Endothelial cell of umbilical vein (primary cell): ENCODE measurements at regions not wholly inside any gene's neighbourhood (a gene's known extent, or its start where the extent isn't known, plus 50 kb on each side); places are given as distances from the start of the nearest gene placed in this dataset.

Experiments used
- CTCF ChIP-seq, 2 donors: IDR thresholded peaks; 1 replicate in 1 of 2; 2 replicates in 1 of 2; pipeline ENCODE4 v1.5.1; 2011; ENCODE audit warnings: low read length in 2 of 2, mild to moderate bottlenecking in 2 of 2, moderate library complexity in 2 of 2, control low read depth in 1 of 2, inconsistent platforms in 1 of 2, low read depth in 1 of 2; ENCODE audit not compliant: insufficient read depth in 1 of 2; ENCODE audit errors: extremely low read depth in 1 of 2
- MYC ChIP-seq: IDR thresholded peaks from one replicate; pipeline ENCODE4 v1.6.1; 2011; ENCODE audit warnings: mild to moderate bottlenecking, low read depth, low read length
- POLR2A ChIP-seq: IDR thresholded peaks from 2 replicates; pipeline ENCODE4 v1.6.1; 2012; ENCODE audit warnings: low read depth, mild to moderate bottlenecking, control low read depth, low read length

- TF ChIP-seq CTCF (IDR thresholded peaks at IDR 0.05; ENCODE audit: extremely low read depth in 1 of 2, insufficient read depth in 1 of 2, low read depth in 1 of 2, low read length in 2 of 2), result no peak
- no peak for TF ChIP-seq MYC
- TF ChIP-seq POLR2A, result no peak
Observed at GRCh38 chr1:23639460-23640095, 52.0 kb upstream of the RPL11 start.
